Right lung (tissue), 2 donors: ENCODE measurements at regions not wholly inside any gene's neighbourhood (a gene's known extent, or its start where the extent isn't known, plus 50 kb on each side); places are given as distances from the start of the nearest gene placed in this dataset.

ENCODE experiments used
- DNase-seq, 2 donors: peaks; one replicate each; pipeline ENCODE4 v3.0.0-alpha.2; 2013

DNA sequence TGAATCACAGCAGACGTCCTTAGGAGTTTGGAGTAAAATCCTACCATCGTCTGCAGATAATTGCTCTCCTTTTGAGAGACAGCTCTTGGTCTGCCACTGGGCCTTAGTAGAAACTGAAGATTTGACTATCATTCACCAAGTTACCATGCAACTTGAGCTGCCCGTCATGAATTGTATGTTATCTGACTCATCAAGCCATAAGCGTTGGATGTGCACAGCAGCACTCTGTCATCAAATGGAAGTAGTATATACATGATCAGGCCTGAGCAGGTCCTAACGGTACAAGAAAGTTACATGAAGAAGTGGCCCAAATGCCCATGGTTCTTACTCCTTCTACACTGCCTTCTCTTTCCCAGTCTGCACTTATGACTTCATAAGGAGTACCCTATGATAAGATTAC lies 317.8 kb downstream of the GPATCH2 start:
- DNase-seq, result no peak

DNA sequence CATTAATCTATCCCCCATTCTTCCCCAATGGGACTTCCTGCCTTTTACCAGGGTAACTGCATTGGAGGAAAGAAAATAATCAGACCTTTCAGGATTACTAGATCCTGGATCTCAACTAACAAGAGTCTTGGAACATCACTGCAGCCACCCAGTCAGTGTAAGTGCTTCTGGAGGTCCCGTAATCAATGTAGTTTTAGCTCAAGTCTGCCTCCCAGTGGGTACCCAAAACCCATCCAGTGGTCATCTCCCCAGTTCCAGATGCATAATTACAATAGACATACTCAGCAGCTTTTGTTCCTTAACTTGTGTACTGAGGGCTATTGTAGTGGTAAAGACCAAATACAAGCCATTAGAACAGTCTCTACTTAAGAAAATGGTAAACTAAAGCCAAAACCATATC lies 319.1 kb downstream of the GPATCH2 start:
- no peak for DNase-seq

DNA sequence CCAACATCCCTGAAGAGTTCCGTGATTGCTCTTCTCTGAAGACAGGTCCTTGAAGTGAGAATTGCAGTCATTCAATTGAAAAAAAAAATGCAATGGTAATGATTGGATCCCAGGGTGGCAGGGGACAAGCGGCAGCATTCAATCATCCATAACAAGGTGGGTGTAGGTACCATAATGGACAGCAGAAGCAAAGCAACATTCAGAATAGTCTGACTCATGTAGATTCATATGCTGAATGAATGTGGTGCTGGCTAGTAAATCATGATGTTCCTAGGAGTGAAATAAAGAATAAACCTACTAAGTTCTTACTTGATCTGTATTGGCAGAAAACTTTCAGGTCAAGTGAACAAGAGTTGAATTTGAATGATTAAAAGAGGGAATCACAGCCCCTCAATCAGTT lies 319.6 kb downstream of the GPATCH2 start:
- no peak for DNase-seq

DNA sequence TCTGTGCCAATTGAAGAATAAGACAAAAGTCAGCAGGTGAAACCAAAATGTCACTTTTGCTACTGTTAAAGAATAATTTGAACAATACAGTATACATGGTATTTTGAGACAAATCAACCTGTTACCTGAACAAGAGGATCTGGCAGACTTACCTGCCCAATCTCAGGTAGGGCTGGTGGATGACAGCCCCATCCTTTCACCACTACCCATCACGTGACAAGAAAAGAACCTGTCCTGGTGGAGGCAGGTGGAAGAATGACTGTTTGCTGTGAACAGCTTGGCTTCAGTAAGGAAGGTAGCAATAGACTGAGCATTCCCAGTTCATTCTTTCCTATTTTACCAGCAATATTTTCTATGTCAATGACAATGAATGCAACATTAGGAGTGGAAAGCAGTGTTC lies 349.6 kb downstream of the GPATCH2 start:
- no peak for DNase-seq

DNA sequence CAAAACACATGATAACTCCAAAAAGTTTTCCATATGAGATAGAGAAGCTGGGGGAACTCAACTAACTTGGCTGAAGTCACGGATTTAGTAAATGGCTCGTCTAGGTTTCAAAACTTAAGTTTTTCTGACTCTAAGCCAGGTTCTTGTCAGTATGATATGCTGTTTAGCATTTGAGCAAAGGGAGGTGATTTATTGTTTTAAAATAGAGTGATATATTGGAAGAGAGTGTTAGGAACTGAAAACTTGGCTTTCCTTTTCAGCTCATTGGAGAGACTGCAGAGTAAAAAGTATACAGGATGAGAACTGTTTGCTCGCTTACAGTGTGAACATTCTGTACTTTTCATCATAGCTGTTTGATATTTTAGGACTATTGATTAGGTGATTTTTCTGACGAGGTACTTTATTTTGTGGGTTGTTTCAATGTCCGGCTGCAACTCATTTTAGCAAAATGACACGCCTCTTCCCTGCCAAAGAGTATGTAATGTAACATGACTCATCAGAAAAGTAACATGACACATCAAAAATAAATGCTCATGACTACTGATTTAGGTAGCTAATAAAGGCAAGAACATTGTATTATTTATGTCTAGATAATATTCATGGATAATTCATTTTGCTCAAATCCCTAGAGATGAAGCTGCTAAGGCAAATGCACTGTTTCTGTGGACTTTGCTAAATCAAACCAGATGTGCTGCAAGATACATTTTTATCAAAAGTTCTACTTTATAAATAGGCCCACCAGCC lies 355.1 kb downstream of the GPATCH2 start:
- peak; percentile 42 to 46 for DNase-seq

DNA sequence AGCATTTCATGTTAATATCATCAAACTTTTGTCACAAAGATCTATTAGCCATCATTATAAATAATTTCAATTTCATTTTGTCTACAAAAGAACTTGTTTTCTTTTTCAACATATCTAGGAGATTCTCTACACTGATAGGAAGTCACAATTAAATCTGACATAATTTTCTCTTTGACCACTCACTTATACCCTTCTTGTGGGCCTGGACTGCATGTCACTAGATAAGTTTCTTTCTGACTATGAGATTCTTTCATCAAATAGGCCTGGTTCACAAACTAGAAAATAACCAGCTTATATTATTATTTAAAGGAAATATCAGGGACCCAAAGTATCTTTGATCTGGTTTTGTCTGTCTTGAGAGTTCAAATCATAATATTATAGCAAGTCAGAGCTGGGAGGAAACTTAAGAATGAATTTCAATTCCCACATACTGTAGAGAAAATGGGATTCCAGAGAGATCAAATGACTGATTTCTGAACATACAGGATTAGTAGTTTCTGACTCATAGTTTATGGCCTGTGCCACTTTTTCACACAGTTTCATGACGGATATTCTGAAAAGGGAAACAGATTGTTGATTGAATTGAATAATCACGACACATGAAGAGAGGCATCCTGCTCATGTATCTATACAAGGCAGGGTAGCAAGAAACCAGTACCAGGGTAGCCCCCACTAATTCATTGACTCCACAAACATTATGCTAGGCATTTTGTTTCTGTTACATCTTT lies 355.8 kb downstream of the GPATCH2 start:
- DNase-seq, result no peak

DNA sequence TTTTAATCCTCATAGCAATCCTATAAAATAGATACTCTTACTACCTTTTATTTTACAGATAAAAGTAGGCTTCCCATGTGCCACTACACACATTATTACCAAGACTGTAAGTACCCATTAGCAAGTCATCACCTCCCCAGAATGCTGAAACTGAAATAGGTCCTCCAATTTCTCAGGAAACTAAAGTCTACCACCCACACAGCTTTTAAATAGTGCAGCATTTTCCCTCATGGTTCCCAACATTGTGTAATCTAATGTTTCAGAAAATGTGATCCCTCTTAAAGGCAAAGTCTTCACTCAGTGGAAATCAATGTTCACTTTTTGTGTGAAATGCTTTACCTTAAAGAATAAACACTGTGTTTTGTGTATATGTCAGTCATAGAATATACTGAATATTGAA lies 356.5 kb downstream of the GPATCH2 start:
- no peak for DNase-seq

DNA sequence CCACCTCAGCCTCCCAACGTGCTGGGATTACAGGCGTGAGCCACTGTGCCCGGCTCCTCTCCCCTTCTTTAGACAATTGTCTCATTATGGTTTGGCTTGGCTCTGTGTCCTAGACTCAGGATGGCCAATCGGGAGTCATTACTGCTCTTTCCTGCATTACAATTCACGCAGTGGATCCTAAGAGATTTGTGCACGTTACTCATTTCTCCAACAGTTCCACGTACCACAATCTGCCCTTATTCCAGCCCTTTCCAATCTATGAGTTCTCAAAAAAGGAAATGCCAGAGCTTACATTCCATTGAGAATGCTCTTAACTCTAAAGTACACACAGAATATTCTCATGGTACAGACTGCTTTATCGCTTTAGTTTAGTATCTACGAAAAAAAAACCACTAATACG lies 357.0 kb downstream of the GPATCH2 start:
- no peak for DNase-seq

DNA sequence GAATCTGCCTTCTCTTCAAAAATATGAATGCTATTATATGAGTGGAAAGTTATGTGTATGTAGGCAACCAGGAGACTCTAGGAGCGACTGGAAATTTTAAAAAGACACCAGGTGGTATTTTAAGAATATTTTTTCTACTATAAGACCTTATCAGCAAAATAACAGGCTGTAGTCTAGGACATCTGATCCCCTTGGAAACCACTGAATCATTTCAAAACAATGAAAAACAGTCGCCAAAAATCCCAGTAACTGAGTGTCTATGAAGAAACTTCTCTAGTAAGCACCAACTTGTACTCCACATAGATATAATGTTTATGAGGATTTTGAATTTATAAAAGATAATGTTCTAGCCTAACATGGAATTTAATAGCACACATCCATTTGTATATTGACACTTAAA lies 358.5 kb downstream of the GPATCH2 start:
- peak in 1 of 2 donors; percentile 16 for DNase-seq

DNA sequence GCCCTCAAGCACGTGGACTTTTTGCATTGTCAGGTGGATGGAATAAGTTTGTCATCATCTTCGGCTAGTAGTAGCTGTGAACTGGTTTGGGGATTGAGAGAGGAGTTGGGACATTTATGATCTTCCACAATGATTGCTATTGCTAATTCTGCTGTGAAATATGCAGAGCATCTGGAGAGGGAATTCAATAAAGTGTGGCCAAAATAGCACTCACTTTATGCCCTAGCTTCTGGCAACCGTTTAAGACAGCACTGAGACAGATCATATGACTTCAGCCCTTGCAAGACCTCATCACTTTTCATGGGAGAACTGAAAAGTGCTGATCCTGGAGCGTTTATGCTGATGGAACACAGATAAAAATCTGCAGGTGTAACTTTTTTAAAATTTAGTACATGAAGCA lies 360.8 kb downstream of the GPATCH2 start:
- DNase-seq, result peak; percentile 17 to 36

DNA sequence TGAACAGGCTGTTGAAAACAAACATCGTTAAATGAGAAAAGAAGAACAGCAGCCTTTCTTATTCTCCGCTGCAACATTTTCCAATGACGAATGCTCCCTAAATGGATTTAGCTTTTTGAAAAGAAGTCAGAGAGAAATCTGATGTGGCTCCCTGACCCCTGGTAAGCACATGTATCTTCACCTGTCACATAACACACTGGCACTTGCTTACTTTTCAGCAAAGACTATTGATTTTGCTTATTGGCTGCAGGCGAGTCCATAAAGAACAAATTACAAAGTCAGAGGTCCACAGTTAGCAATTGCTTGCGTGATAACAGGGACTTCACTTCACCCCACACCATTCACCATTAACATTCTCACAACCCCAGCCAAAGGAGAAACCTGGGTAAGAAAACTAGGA lies 362.8 kb downstream of the GPATCH2 start:
- no peak for DNase-seq

DNA sequence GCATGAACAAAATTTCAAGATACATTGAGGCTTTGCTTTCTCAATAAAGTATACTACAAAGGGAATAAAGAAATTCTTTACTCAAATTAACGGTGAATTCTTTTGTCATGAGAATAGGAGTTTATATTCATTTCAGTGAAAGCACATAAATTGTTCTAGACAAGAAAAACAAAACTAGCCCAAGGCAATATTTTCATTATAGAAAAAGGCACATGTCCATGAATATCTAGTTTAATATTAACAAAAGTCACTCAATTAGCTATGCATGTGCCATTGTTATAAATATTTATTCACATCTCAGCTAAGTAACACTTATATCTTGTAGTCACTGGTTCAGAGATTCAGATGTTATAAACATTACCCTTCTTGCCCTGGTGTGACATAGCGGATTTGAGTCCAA lies 369.3 kb downstream of the GPATCH2 start:
- no peak for DNase-seq

DNA sequence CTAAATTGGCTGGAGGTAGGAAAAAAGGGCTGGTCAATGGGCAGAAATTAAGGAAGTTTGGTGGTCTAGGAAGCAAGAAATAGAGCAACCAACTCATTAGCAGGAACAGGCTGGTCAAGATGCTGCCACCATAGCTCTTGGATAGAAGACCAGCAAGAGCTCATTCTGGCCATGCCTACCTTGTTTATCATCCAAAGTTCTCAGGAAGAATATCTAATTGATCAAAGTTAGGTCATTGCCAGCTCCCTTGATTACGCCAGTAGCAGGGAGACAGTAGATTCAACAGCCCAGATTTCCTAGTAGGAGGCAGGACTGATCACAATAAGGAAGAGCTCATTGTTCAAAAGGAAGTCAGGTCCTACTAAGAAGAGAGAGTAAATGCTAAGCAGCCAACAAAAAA lies 370.2 kb downstream of the GPATCH2 start:
- DNase-seq, result no peak

DNA sequence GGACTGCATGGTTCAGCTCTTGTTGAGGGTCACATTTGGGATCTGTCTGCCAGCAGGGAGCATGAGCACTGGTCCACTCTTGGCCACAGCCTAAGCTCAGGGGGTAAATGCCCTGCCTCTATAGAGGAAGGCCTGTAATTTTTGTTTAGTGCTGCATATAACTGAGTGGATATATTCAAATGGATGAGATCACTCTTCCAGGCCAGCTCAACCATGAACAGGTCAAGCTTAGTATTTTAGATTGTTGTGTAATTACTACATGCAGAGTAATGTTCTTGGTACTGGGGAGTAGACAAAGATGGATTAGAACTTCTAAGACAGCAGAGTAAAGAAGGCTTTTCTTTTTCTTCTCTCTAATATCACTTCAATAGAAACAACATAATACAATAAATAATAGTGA lies 376.9 kb downstream of the GPATCH2 start:
- DNase-seq, result no peak

DNA sequence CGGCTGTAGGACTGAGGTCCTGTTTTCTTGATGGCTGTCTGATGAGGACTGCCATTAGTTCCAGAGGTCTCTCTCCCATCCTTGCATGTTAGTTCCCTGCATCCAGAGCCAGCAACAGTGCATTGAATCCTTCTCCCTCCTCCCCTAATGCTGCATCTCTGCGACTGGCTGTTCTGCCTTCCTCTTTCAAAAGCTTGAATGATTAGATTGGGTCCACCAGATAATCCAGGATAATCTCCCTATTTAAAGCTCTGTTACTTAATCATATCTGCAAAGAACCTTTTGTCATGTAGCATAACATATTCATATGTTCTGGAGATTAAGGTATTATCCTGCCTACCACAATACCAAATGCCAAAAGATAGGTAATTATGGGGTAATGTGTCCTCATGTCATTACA lies 377.5 kb downstream of the GPATCH2 start:
- no peak for DNase-seq

DNA sequence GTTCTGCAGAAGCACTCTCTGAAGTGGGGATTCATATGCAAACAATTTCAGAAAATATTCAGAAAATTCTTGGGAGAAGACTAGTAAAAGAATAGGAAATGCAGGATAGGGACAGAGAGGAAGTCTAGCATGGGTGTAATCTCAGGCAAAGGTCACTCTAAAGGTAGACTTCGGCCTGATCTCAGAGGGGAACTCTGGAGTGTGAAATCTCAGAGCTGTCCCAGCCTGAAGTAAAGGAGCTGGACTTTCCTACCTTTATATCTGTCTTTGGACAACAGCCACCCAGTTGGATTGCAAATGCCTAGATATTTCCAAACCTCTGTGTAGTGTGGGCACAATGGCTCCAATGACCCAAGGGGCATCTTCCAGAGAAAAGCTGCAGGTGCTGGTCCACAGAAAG lies 379.8 kb downstream of the GPATCH2 start:
- no peak for DNase-seq

DNA sequence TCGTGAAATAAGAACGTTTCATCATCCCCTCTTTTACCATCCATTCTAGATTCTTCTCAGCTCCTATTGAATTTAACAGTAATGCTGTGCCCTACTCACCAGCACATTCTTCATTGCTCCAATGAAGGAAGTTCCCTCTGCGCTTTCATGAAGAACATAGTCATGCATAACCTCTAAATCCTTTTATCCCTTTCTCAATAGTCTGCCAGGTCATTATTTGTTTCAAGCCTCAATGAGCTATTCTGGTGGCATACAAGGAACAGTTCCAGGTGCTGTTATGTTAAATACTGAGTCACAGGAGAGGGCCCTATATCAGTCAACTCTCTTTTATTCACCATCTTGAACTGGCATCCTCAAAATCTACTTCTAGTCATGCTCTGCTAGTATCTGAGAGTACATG lies 381.0 kb downstream of the GPATCH2 start:
- DNase-seq, result no peak

DNA sequence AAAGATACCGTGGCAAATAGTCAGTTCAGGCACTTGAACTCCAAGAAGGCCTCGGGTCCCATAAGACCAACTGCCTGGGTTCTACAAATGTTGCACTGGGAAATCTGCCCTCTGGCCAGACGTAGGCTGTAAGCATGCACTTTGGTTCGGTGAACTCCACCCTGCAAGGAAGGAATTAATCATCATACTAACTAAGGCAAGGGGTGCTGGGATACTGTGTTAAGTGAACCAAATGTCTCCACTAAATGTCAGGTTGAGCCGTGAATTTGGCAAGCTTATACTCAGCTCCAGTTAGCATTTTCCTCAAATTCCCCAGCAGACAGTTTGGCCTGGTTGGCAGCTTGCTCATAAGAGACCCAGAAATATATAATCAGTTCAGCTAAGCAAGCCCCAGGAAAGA lies 385.9 kb downstream of the GPATCH2 start:
- DNase-seq, result no peak

DNA sequence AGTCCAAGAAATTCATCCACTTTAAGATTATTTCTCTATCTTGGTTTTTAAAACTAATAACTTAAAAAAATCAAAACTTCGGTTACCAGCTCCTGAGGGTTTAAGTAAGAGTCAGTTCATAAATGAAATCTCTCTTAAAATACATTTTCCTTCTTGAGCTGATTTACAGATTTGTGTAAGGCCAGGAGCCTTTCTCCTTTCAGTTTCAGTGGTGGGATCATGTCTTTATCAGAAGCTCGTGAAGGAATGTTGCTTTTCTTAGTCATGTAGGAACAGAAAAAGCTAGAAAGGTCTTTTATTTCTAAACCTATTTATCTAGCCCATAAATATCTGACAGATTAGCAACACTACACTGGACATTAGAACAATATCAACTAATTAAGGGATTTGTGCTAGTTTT lies 390.2 kb downstream of the GPATCH2 start:
- DNase-seq, result no peak

DNA sequence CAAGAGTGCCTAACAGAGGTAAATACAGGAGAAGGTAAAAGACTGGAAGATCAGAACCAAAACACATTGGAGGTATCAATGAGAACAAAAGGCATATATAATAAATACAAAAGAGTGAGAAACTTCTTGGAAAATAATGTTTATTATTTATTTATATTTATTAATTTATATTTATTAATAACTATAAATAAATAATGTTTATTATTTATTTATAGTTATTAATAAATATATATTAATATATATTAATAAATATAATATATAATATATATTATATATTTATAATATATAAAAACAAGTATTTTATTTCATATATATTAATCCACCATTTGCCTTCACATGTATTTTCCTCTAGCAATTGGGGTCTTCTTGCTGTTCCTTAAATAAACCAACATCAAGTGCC lies 391.9 kb downstream of the GPATCH2 start:
- no peak for DNase-seq

DNA sequence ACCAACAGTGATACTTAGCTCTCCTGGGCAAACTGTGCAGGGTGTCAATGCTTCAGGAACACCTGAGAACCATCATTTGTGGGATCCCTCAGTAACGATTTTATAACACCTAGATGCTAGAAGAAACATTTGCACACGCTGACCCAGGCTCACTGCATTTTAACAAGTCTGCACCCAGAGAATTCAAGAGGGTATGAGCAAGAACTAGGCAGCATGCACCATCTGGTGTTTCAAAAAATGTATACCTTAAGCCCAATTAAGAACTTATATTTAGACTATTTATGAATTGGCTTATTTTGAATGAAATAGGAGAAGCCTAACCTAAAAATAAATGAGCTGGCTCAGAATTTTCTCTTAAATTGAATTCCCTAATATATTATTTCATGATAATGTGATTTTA lies 400.5 kb downstream of the GPATCH2 start:
- DNase-seq, result no peak

DNA sequence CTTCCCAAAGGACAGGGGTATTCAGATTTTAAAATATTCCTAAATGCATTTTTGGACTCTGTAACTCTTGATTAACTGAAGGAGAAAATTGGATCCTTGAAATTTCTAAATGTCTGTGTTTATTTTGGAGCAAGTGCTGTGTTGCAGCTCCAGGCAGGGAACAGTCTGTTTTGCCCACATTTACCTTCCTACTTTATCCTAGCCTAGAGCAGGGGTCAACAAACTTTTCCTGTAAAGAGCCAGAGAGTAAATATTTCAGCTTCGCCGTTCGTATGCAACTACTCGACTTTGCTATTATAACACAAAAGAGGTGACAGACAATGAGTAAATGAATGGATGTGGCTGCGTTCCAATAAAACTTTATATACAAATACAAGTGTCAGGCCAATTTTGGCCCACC lies 402.2 kb downstream of the GPATCH2 start:
- DNase-seq, result no peak

DNA sequence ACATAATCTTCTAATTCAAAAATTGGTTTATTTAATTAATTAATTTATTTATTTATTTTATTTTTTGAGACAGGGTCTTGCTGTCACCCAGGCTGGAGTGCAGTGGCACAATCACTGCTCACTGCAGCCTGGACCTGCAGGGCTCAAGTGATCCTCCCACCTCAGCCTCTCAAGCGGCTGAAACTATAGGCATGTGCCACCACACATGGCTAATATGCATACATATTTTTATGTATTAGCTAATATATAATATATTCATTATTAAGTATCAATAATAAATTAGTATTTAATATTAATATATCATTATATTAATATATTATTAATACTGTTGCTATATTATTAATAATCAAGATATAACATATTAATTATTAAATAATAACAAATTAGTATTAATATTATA lies 406.7 kb downstream of the GPATCH2 start:
- no peak for DNase-seq

DNA sequence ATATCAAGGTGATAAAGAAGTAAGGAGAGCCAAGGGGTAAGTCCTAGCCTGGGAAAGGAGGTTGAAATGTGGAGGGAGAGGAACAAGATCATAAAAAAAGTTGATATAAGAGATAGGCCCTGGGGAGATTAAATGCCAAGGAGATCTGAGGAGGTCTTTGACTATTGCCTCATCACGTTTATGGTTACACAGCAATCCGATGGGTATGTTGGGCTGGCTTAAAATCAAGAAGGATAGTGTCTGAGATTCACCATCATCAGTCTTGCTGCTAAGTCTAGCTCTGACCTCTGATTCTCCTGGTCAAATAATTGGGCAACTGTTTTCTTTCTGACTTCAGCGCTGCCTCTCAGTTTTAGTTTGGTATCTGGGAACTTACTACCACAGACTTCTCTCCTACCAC lies 416.3 kb downstream of the GPATCH2 start:
- no peak for DNase-seq
